ENCODE measurements at regions not wholly inside any gene's neighbourhood (a gene's known extent, or its start where the extent isn't known, plus 50 kb on each side); places are given as distances from the start of the nearest gene placed in this dataset.

DNA sequence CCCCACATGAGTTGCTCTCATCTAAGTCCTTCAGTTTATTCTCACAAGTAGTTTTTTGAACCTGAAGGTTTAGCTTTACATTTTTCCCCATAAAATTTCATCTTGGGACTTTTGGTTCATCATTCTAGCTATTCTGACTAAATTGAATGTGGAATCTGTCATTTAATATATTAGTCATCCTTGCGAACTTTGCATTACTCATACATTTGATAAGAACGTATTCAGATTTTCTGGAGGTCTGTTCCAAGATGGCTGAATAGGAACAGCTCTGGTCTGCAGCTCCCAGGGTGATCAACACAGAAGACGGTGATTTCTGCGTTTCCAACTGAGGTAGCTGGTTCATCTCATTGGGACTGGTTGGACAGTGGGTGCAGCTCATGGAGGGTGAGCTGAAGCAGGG, 59.8 kb upstream of the CSF1 start:
- TF ChIP-seq POLR2A (IDR thresholded peaks at IDR 0.05) = no peak
- TF ChIP-seq, protein P1, sequence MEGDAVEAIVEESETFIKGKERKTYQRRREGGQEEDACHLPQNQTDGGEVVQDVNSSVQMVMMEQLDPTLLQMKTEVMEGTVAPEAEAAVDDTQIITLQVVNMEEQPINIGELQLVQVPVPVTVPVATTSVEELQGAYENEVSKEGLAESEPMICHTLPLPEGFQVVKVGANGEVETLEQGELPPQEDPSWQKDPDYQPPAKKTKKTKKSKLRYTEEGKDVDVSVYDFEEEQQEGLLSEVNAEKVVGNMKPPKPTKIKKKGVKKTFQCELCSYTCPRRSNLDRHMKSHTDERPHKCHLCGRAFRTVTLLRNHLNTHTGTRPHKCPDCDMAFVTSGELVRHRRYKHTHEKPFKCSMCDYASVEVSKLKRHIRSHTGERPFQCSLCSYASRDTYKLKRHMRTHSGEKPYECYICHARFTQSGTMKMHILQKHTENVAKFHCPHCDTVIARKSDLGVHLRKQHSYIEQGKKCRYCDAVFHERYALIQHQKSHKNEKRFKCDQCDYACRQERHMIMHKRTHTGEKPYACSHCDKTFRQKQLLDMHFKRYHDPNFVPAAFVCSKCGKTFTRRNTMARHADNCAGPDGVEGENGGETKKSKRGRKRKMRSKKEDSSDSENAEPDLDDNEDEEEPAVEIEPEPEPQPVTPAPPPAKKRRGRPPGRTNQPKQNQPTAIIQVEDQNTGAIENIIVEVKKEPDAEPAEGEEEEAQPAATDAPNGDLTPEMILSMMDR (IDR thresholded peaks at IDR 0.05 in 4 of 5, conservative IDR thresholded peaks at IDR 0.05 in 1 of 5) = no peak
